RPMI7951 (cell line): ENCODE measurements at regions not wholly inside any gene's neighbourhood (a gene's known extent, or its start where the extent isn't known, plus 50 kb on each side); places are given as distances from the start of the nearest gene placed in this dataset.
"Not testable (repeated sequence)": the region's sequence is repeated elsewhere in the genome, so short reads cannot be mapped to it uniquely, and the experiment has no call there.

Source experiments
- DNase-seq: peaks from one replicate; pipeline ENCODE4 v3.0.0-alpha.2; 2012; ENCODE audit warnings: low read depth

- DNase-seq: no peak
Measured at GRCh38 chr4:38416450-38417014, 247.5 kb upstream of the KLF3 start.

GRCh38 chr4:38420254-38420653 is 243.7 kb upstream of the KLF3 start:
- not testable (repeated sequence) for DNase-seq

GRCh38 chr4:38422850-38423249 is 241.1 kb upstream of the KLF3 start:
- no peak for DNase-seq

- no peak for DNase-seq
Measured at GRCh38 chr4:38424151-38424871, 239.7 kb upstream of the KLF3 start.

GRCh38 chr4:38426532-38426931 is 237.5 kb upstream of the KLF3 start:
- DNase-seq: no peak

GRCh38 chr4:38430841-38431240 is 233.2 kb upstream of the KLF3 start:
- no peak for DNase-seq

- DNase-seq: no peak
Measured at GRCh38 chr4:38442073-38442788, 221.8 kb upstream of the KLF3 start.

GRCh38 chr4:38449506-38450174 is 214.4 kb upstream of the KLF3 start:
- no peak for DNase-seq

- no peak for DNase-seq
Measured at GRCh38 chr4:38452009-38452408, 212.0 kb upstream of the KLF3 start.

GRCh38 chr4:38452542-38452941 is 211.5 kb upstream of the KLF3 start:
- no peak for DNase-seq

GRCh38 chr4:38453253-38453881 is 210.6 kb upstream of the KLF3 start:
- DNase-seq: no peak

- no peak for DNase-seq
Measured at GRCh38 chr4:38454284-38454683, 209.7 kb upstream of the KLF3 start.

GRCh38 chr4:38455092-38455862 is 208.7 kb upstream of the KLF3 start:
- no peak for DNase-seq

GRCh38 chr4:38456096-38456495 is 207.9 kb upstream of the KLF3 start:
- no peak for DNase-seq

- DNase-seq: peak; percentile 20
Measured at GRCh38 chr4:38461342-38461741, 202.7 kb upstream of the KLF3 start.

GRCh38 chr4:38462367-38463055 is 201.5 kb upstream of the KLF3 start:
- DNase-seq: no peak

- peak; percentile 2 for DNase-seq
Measured at GRCh38 chr4:38463268-38463958, 200.6 kb upstream of the KLF3 start.

GRCh38 chr4:38464328-38464727 is 199.7 kb upstream of the KLF3 start:
- no peak for DNase-seq

GRCh38 chr4:38466401-38466800 is 197.6 kb upstream of the KLF3 start:
- DNase-seq: no peak

GRCh38 chr4:38467296-38467695 is 196.7 kb upstream of the KLF3 start:
- no peak for DNase-seq
